Gastroesophageal sphincter (tissue), 4 donors: ENCODE measurements at regions not wholly inside any gene's neighbourhood (a gene's known extent, or its start where the extent isn't known, plus 50 kb on each side); places are given as distances from the start of the nearest gene placed in this dataset.
"Not testable (repeated sequence)": the region's sequence is repeated elsewhere in the genome, so short reads cannot be mapped to it uniquely, and the experiment has no call there.

Experiments used
- ATAC-seq: fragments of 150-250 bp; one replicate; pipeline ENCODE4 v1.9.1; 2016; ENCODE audit warnings: mild to moderate bottlenecking, moderate library complexity
- H3K27ac ChIP-seq, 4 donors: fragments of 200-600 bp; sonication (generic) in 3 of 4; 1 replicate in 3 of 4; 2 replicates in 1 of 4; pipeline ENCODE4 v1.5.1; 2016 to 2019
- H3K27me3 ChIP-seq: fragments of 200-600 bp; sonication (generic); one replicate; pipeline ENCODE4 v1.5.1; 2019
- H3K36me3 ChIP-seq, 2 donors: fragments of 200-600 bp; sonication (generic); one replicate each; pipeline ENCODE4 v1.5.1; 2019; ENCODE audit warnings: control low read depth in 1 of 2
- H3K4me1 ChIP-seq, 3 donors: fragments of 200-600 bp; sonication (generic); 1 replicate in 2 of 3; 2 replicates in 1 of 3; pipeline ENCODE4 v1.5.1; 2016 to 2019; ENCODE audit warnings: control low read depth in 2 of 3
- H3K4me3 ChIP-seq, 2 donors: fragments of 200-600 bp; sonication (generic); one replicate each; pipeline ENCODE4 v1.5.1; 2019; ENCODE audit warnings: mild to moderate bottlenecking in 1 of 2, moderate library complexity in 1 of 2
- H3K9me3 ChIP-seq, 3 donors: fragments of 200-600 bp; sonication (generic); one replicate each; pipeline ENCODE4 v1.5.1; 2017 to 2019; ENCODE audit warnings: control low read depth in 2 of 3
- EP300 ChIP-seq: sonication (generic); formaldehyde crosslinking; IDR thresholded peaks from one replicate; pipeline ENCODE4 v1.6.1; 2017; ENCODE audit warnings: antibody characterized with exemption, mild to moderate bottlenecking
- POLR2A ChIP-seq, 2 donors: fragments of 450-650 bp; IDR thresholded peaks; one replicate each; pipeline ENCODE4 v1.6.1; 2017; ENCODE audit warnings: antibody characterized with exemption in 2 of 2, mild to moderate bottlenecking in 2 of 2, moderate library complexity in 1 of 2
- POLR2AphosphoS5 ChIP-seq: sonication (generic); formaldehyde crosslinking; IDR thresholded peaks from one replicate; pipeline ENCODE4 v1.6.1; 2017; ENCODE audit warnings: antibody characterized with exemption
- WGBS, 2 donors: methylation state at CpG; one replicate each; pipeline ENCODE4 v1.1.5; 2018; ENCODE audit warnings: low coverage in 1 of 2; 5-methylcytosine and 5-hydroxymethylcytosine counted together
- TF ChIP-seq, protein P1 (sequence below), 4 experiments: fragments of 200-600 bp in 2 of 4; fragments of 450-650 bp in 2 of 4; sonication (generic) in 1 of 4; IDR thresholded peaks; one replicate each; pipeline ENCODE4 v1.5.1; 2017 to 2019; ENCODE audit warnings: antibody characterized with exemption in 4 of 4, mild to moderate bottlenecking in 2 of 4, moderate library complexity in 2 of 4

DNA sequence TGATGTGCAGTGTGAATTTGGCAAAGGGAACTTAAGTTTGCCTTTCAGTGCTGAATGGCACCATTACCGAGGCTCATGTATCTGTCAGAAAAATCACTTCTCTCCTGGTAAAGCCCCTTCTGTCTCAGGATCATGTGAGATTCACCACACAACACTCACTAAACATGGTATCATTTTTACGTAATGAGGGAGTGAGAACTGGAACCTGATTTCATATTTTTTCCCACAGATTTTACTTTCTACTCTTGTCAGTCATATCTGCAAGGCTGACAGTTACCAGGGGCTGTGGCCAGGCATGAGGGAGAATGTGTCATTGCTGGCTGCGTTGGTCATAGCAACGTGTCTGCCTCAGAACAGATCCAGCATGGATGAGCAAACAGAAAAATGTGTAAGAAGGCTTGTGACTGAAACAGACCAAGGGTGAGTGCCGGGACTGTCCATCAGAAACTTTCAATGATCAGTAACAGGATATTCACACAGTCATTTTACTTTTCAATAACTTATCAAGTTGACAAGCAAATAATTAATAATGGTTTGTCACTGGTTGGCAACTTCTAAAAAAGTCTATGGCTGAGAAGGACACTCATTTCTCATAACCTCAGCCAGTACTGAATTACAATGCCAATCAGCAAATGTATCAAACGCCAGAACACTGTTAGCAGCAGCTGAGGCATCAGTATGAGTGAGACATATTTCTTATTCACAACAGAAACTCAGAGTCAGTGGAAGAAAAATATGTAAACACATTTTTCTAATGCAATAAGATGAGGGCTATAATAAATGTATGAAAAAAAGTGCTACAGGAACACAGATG lies 100.5 kb downstream of the CDC42EP3 start:
- Histone ChIP-seq H3K4me1 (peaks cover 0 to 49% (median 18%) of the 10 kb centered on the region in 3 donors), H3K9me3 (no peaks in the 10 kb centered on the region), H3K27ac (peak overlapping the region in 3 of 4 donors; percentile 34 to 71 (median 53)), H3K36me3 (no peaks in the 10 kb centered on the region), H3K27me3 (no peaks in the 10 kb centered on the region), H3K4me3 (no peak overlapping the region)
- ATAC-seq = no peak
- WGBS, 2 donors = 42 to 49% methylated on average over 6 of the region's 6 CpGs
- TF ChIP-seq, protein P1, sequence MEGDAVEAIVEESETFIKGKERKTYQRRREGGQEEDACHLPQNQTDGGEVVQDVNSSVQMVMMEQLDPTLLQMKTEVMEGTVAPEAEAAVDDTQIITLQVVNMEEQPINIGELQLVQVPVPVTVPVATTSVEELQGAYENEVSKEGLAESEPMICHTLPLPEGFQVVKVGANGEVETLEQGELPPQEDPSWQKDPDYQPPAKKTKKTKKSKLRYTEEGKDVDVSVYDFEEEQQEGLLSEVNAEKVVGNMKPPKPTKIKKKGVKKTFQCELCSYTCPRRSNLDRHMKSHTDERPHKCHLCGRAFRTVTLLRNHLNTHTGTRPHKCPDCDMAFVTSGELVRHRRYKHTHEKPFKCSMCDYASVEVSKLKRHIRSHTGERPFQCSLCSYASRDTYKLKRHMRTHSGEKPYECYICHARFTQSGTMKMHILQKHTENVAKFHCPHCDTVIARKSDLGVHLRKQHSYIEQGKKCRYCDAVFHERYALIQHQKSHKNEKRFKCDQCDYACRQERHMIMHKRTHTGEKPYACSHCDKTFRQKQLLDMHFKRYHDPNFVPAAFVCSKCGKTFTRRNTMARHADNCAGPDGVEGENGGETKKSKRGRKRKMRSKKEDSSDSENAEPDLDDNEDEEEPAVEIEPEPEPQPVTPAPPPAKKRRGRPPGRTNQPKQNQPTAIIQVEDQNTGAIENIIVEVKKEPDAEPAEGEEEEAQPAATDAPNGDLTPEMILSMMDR (IDR thresholded peaks at IDR 0.05) = no peak
- TF ChIP-seq EP300 = no peak
- no peak for TF ChIP-seq POLR2AphosphoS5
- no peak for TF ChIP-seq POLR2A (IDR thresholded peaks at IDR 0.05)

DNA sequence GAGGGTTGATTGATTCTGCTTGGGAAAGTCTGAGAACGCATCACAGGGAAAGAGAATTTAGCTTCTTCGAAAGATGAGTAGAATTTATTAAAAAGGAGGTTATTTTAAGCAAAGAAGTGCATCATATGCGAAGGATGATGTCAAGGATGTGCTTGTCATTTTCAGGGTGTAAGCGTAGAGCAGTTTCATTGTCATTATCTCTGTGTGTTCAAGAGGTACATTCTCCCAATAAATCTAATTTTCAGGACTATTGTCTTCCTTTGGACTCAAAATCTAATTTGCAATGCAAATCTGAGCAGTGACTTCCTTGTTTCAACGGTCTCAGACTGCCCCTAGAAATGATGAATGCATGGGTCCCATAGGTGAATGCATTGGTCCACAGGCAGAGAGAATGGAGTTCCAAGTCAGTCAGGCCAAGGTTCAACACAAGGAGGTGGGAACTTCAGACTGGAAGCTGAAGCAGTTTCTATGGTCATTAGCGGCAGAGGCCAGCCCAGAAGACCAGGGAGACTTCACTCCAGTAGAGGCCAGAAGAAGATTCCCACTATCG lies 99.8 kb downstream of the CDC42EP3 start:
- H3K4me1 ChIP-seq = peaks cover 0 to 49% (median 18%) of the 10 kb centered on the region in 3 donors
- no peaks in the 10 kb centered on the region for H3K36me3 ChIP-seq
- TF ChIP-seq, protein P1 (IDR thresholded peaks at IDR 0.05) = no peak
- TF ChIP-seq POLR2AphosphoS5 = no peak
- no peak for TF ChIP-seq POLR2A (IDR thresholded peaks at IDR 0.05)
- no peak for TF ChIP-seq EP300
- H3K4me3 ChIP-seq = no peak overlapping the region
- no peak for ATAC-seq
- H3K9me3 ChIP-seq = no peaks in the 10 kb centered on the region
- 62 to 93% methylated on average over 5 to 7 of the region's 7 CpGs for WGBS, 2 donors
- no peaks in the 10 kb centered on the region for H3K27me3 ChIP-seq
- H3K27ac ChIP-seq = peak overlapping the region in 2 of 4 donors; percentile 34 to 71

DNA sequence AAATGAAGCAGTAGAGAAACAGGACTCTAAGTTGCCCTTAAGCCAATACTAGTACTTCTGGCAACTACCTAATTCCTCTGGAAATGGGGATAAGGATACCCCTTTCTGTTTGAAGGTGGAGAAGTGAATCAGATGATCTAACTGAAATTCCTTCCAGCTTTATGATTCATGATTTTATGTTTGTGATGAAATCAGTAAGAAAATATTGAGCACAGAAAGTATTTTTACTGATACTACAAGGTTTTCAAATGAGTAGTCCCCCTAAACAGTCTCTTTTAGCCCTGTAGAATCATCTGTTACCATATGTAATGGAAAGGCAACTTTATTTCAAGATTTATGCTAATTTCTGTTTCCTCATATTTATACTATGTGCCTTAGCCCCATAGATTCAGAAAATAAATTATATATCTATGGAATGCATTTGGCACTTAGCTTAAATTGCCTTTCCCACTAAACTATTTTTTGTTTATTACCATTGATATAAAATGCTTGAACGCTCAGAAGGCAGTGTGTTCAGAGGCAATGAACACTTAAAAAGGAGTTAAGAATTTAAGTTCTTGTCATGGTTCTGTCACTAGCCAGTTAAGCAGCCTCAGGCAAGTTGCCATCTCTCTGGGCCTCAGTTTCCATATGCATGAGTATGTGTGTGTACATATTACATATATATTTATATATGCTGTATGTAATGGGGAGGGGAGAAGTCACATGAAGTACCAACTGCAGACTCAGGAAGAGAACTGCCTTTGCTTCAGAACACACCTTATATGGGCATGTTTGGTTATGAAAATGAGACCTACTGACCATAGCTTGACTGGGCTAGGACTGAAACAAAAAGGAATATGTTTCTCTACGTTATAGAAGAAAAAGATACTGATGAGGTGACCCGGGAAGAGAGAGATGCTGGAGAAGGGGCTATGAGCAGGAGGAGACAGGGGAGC lies 97.7 kb downstream of the CDC42EP3 start:
- no peaks in the 10 kb centered on the region for H3K27me3 ChIP-seq
- TF ChIP-seq POLR2A (IDR thresholded peaks at IDR 0.05) = no peak
- no peak for TF ChIP-seq EP300
- TF ChIP-seq, protein P1 (IDR thresholded peaks at IDR 0.05) = no peak
- TF ChIP-seq POLR2AphosphoS5 = no peak

DNA sequence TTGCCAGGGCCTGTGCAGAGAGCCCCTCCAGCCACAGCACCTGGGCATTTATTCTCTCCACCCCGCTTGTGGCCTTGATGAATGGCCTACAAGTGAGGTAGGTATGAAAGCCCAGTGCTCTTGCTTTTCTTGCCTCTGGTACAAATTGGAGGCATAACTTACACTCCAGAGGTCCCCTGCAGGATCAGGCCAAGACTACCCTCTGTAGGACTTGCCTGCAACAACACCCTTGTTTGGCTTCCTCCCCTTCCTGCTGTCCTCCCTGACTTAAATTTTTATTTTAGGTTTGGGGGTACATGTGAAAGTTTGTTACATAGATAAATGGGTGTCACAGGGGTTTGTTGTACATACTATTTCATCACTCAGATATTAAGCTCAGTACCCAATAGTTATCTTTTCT lies 95.7 kb downstream of the CDC42EP3 start:
- WGBS, 2 donors = 89% methylated on average over 1 of the region's 1 CpG; no CpG with 5 or more reads in 1 of the 2 donors
- TF ChIP-seq POLR2A (IDR thresholded peaks at IDR 0.05) = no peak
- no peak for TF ChIP-seq EP300
- TF ChIP-seq, protein P1 (IDR thresholded peaks at IDR 0.05) = peak in 1 of 4 experiments; percentile 12
- no peak for TF ChIP-seq POLR2AphosphoS5

More for the DNA sequence above, 97.7 kb downstream of the CDC42EP3 start:
- H3K27ac ChIP-seq = no peak overlapping the region
- ATAC-seq = no peak
- H3K4me3 ChIP-seq = no peak overlapping the region
- H3K4me1 ChIP-seq = peaks cover 0 to 46% (median 18%) of the 10 kb centered on the region in 3 donors
- H3K9me3 ChIP-seq = no peaks in the 10 kb centered on the region
- WGBS, 2 donors = 40 to 59% methylated on average over 3 of the region's 3 CpGs
- H3K36me3 ChIP-seq = no peaks in the 10 kb centered on the region

DNA sequence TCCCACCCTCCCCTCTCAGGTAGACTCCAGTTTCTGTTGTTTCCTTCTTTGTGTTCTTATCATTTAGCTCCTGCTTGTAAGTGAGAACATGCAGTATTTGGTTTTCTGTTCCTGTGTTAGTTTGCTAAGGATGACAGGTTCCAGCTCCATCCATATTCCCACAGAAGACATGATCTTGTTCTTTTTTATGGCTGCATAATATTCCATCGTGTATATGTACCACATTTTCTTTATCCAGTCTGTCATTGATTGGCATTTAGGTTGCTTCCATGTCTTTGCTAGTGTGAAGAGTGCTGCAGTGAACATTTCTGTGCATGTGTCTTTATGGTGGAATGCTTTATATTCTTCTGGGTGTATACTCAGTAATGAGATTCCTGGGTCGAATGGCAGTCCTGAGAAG lies 95.2 kb downstream of the CDC42EP3 start:
- 92 to 94% methylated on average over 2 of the region's 2 CpGs for WGBS, 2 donors
- not testable (repeated sequence) for ATAC-seq, H3K27ac ChIP-seq, H3K4me3 ChIP-seq, H3K27me3 ChIP-seq, H3K9me3 ChIP-seq, H3K36me3 ChIP-seq
- peaks cover 0 to 21% (median 4%) of the 10 kb centered on the region in 3 donors for H3K4me1 ChIP-seq

More for the DNA sequence above, 95.7 kb downstream of the CDC42EP3 start:
- Histone ChIP-seq H3K27me3 (no peaks in the 10 kb centered on the region), H3K4me3 (no peak overlapping the region), H3K4me1 (peaks cover 0 to 25% (median 4%) of the 10 kb centered on the region in 3 donors), H3K36me3 (no peaks in the 10 kb centered on the region), H3K27ac (no peak overlapping the region), H3K9me3 (peaks cover 0 to 4% (median 0%) of the 10 kb centered on the region in 3 donors)
- ATAC-seq = no peak
